Thoracic aorta (tissue), 2 donors: ENCODE measurements at regions not wholly inside any gene's neighbourhood (a gene's known extent, or its start where the extent isn't known, plus 50 kb on each side); places are given as distances from the start of the nearest gene placed in this dataset.

Experiments
- ATAC-seq: fragments of 150-250 bp; one replicate; pipeline ENCODE4 v1.8.0; 2017; ENCODE audit warnings: low read depth; ENCODE audit not compliant: insufficient number of reproducible peaks, low FRiP score
- DNase-seq: peaks from one replicate; pipeline ENCODE4 v3.0.0-alpha.2; 2020; ENCODE audit warnings: low spot score
- H3K27ac ChIP-seq, 2 donors: fragments of 200-600 bp; sonication (generic); 1 replicate in 1 of 2; 2 replicates in 1 of 2; pipeline ENCODE4 v1.5.1; 2016; ENCODE audit warnings: mild to moderate bottlenecking in 2 of 2, moderate library complexity in 2 of 2
- H3K27me3 ChIP-seq: fragments of 200-600 bp; sonication (generic); replicated peaks from 2 replicates; pipeline ENCODE4 v1.6.0; 2016; ENCODE audit warnings: mild to moderate bottlenecking; ENCODE audit not compliant: insufficient read depth
- H3K36me3 ChIP-seq: fragments of 200-600 bp; sonication (generic); one replicate; pipeline ENCODE4 v1.5.1; 2016
- H3K4me1 ChIP-seq, 2 donors: fragments of 200-600 bp; sonication (generic); 1 replicate in 1 of 2; 2 replicates in 1 of 2; pipeline versions ENCODE4 v1.5.1 to v1.6.0; 2016; ENCODE audit warnings: low read depth in 2 of 2, mild to moderate bottlenecking in 1 of 2; ENCODE audit not compliant: control insufficient read depth in 1 of 2
- H3K4me3 ChIP-seq: fragments of 200-600 bp; sonication (generic); 2 replicates; pipeline ENCODE4 v1.5.1; 2016; ENCODE audit warnings: mild to moderate bottlenecking
- H3K9me3 ChIP-seq: fragments of 200-600 bp; sonication (generic); 2 replicates; pipeline ENCODE4 v1.5.1; 2016
- CTCF ChIP-seq: fragments of 200-600 bp; sonication (generic); IDR thresholded peaks from one replicate; pipeline ENCODE4 v1.5.1; 2019; ENCODE audit warnings: antibody characterized with exemption

DNA sequence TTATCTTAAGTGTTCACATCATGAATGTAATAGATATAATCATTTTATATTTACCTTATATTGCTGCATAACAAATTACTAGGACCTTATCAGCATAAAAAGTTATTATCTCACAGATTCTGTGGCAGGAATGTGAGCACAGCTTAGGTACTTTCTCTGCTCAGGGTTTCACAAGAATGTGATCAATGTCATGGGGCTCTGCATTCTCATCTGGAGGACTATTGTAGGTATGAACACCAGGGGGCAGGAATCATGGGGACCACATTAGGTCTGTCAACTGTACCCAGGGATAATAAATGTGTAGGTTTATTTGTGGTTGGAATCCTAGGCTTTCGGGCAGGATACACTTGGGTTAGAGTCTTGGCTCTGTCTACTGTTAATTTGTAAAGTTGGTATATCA lies 519.2 kb downstream of the ARAP2 start:
- Histone ChIP-seq H3K4me1 (no peaks in the 10 kb centered on the region), H3K27ac (no peak overlapping the region), H3K4me3 (no peak overlapping the region), H3K27me3 (no peaks in the 10 kb centered on the region), H3K36me3 (no peaks in the 10 kb centered on the region), H3K9me3 (no peaks in the 10 kb centered on the region)
- DNase-seq (no peak), ATAC-seq (no peak)
- TF ChIP-seq CTCF: no peak

DNA sequence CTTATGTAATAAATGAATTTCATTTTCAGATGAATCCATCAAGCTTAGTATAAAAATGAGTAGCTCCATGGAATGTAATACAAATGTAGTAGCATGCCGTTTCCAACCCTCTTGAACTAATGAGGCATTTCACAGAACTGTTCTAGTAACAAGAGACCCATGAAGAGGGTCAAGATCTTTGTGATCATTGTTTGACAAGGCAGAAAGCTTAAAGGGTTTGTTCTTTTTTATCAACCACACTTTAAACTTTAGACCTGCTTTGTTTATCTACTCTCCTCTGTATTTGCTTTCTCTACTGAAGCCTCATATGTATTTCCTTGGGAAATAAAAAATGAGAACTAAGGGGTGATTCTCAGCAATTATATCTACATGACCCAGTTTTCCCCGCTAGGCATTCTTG lies 513.9 kb downstream of the ARAP2 start:
- ATAC-seq (no peak), DNase-seq (no peak)
- Histone ChIP-seq H3K27ac (no peak overlapping the region), H3K9me3 (no peaks in the 10 kb centered on the region), H3K4me1 (no peaks in the 10 kb centered on the region), H3K4me3 (no peak overlapping the region), H3K27me3 (no peaks in the 10 kb centered on the region), H3K36me3 (no peaks in the 10 kb centered on the region)
- TF ChIP-seq CTCF: no peak

DNA sequence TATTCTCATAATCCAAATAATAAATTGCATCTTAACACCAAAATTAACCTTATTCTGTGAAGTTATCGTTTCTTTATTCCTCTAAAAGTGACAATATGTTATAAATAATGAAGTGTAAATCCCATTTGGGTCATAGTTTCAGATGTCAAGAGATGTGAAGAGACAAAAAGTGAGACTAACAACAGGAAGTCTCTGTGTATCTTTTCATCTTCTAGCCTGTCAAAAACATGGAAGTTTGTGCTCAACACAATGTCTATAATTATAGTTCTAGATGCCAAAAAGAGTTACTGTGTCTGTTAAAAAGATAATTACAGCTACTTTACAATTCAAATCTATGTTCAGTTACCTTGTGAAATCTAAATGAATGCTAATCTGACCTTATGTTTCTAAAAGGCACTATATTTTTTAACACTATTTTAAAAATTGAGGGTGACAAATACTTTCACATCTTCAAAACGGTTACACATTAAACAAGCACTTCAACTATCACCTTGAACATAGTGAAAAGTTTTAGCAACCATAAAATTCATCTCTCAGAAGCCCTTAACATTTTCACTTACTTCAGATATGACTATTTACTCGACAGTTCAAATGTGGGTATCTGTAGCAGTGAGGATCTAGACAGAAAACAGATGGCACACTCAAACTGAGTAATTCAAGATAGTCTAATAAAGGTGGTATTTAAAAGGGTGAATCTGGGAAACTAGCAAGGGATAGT lies 509.8 kb downstream of the ARAP2 start:
- DNase-seq: no peak
- TF ChIP-seq CTCF: no peak
- H3K4me1 ChIP-seq: no peaks in the 10 kb centered on the region
- no peak overlapping the region for H3K27ac ChIP-seq
- H3K36me3 ChIP-seq: no peaks in the 10 kb centered on the region
- no peak for ATAC-seq
- H3K4me3 ChIP-seq: no peak overlapping the region
- H3K27me3 ChIP-seq: no peaks in the 10 kb centered on the region
- H3K9me3 ChIP-seq: no peaks in the 10 kb centered on the region

- TF ChIP-seq CTCF: no peak
- ATAC-seq (no peak), DNase-seq (no peak)
- Histone ChIP-seq H3K27ac (no peak overlapping the region), H3K27me3 (no peaks in the 10 kb centered on the region), H3K4me1 (no peaks in the 10 kb centered on the region), H3K9me3 (no peaks in the 10 kb centered on the region), H3K4me3 (no peak overlapping the region), H3K36me3 (no peaks in the 10 kb centered on the region)
These were observed 505.0 kb downstream of the ARAP2 start for GRCh38 chr4:35739308-35739707.

GRCh38 chr4:35754047-35754446 lies 490.3 kb downstream of the ARAP2 start:
- TF ChIP-seq CTCF: no peak
- Histone ChIP-seq H3K27ac (no peak overlapping the region), H3K36me3 (no peaks in the 10 kb centered on the region), H3K9me3 (no peaks in the 10 kb centered on the region), H3K4me3 (no peak overlapping the region), H3K27me3 (no peaks in the 10 kb centered on the region), H3K4me1 (no peaks in the 10 kb centered on the region)
- ATAC-seq (no peak), DNase-seq (no peak)
